Mucosa of rectum (tissue), 2 donors: ENCODE measurements at regions not wholly inside any gene's neighbourhood (a gene's known extent, or its start where the extent isn't known, plus 50 kb on each side); places are given as distances from the start of the nearest gene placed in this dataset.

Source experiments
- H3K27ac ChIP-seq, 2 donors: one replicate each; pipeline ENCODE4 v1.7.0; 2013; ENCODE audit warnings: inconsistent platforms in 2 of 2, low read depth in 2 of 2, low read length in 2 of 2
- H3K27me3 ChIP-seq, 2 donors: one replicate each; pipeline ENCODE4 v1.7.0; 2013; ENCODE audit warnings: low read length in 2 of 2; ENCODE audit not compliant: control insufficient read depth in 2 of 2, insufficient read depth in 2 of 2
- H3K36me3 ChIP-seq, 2 donors: one replicate each; pipeline ENCODE4 v1.7.0; 2013; ENCODE audit warnings: low read length in 2 of 2; ENCODE audit not compliant: control insufficient read depth in 2 of 2, insufficient read depth in 2 of 2
- H3K4me1 ChIP-seq, 2 donors: one replicate each; pipeline ENCODE4 v1.7.0; 2013; ENCODE audit warnings: low read length in 2 of 2, mild to moderate bottlenecking in 1 of 2; ENCODE audit not compliant: control insufficient read depth in 2 of 2, insufficient read depth in 2 of 2
- H3K4me3 ChIP-seq, 2 donors: one replicate each; pipeline ENCODE4 v1.7.0; 2013; ENCODE audit warnings: low read length in 2 of 2
- H3K9ac ChIP-seq, 2 donors: one replicate each; pipeline ENCODE4 v1.7.0; 2013; ENCODE audit warnings: low read length in 2 of 2, low read depth in 1 of 2, mild to moderate bottlenecking in 1 of 2
- H3K9me3 ChIP-seq, 2 donors: one replicate each; pipeline ENCODE4 v1.7.0; 2013; ENCODE audit warnings: low read length in 2 of 2; ENCODE audit not compliant: control insufficient read depth in 2 of 2
- donor health status: healthy.
- donor health status: Normal muscosa, but diverticular disease.

GRCh38 chr2:11919953-11920352 is 173.5 kb downstream of the LPIN1 start:
- no peaks in the 10 kb centered on the region for H3K36me3 ChIP-seq
- H3K27me3 ChIP-seq, result no peaks in the 10 kb centered on the region
- H3K4me1 ChIP-seq, result no peaks in the 10 kb centered on the region
- H3K4me3 ChIP-seq, result no peak overlapping the region
- no peak overlapping the region for H3K27ac ChIP-seq
- no peaks in the 10 kb centered on the region for H3K9me3 ChIP-seq
- H3K9ac ChIP-seq, result no peak overlapping the region

GRCh38 chr2:11920993-11921583 is 174.7 kb downstream of the LPIN1 start:
- no peaks in the 10 kb centered on the region for H3K27me3 ChIP-seq
- no peaks in the 10 kb centered on the region for H3K9me3 ChIP-seq
- no peak overlapping the region for H3K27ac ChIP-seq
- H3K4me3 ChIP-seq, result no peak overlapping the region
- H3K9ac ChIP-seq, result no peak overlapping the region
- H3K36me3 ChIP-seq, result no peaks in the 10 kb centered on the region
- H3K4me1 ChIP-seq, result no peaks in the 10 kb centered on the region

GRCh38 chr2:11922294-11922693 is 175.9 kb downstream of the LPIN1 start:
- Histone ChIP-seq H3K9ac (no peak overlapping the region), H3K4me3 (no peak overlapping the region), H3K27me3 (no peaks in the 10 kb centered on the region), H3K4me1 (no peaks in the 10 kb centered on the region), H3K36me3 (no peaks in the 10 kb centered on the region), H3K27ac (no peak overlapping the region), H3K9me3 (no peaks in the 10 kb centered on the region)

GRCh38 chr2:11923935-11924334 is 177.5 kb downstream of the LPIN1 start:
- Histone ChIP-seq H3K27ac (no peak overlapping the region), H3K4me1 (no peaks in the 10 kb centered on the region), H3K9me3 (no peaks in the 10 kb centered on the region), H3K4me3 (no peak overlapping the region), H3K9ac (no peak overlapping the region), H3K27me3 (no peaks in the 10 kb centered on the region), H3K36me3 (no peaks in the 10 kb centered on the region)

- H3K36me3 ChIP-seq, result no peaks in the 10 kb centered on the region
- H3K9ac ChIP-seq, result no peak overlapping the region
- H3K4me3 ChIP-seq, result no peak overlapping the region
- no peaks in the 10 kb centered on the region for H3K27me3 ChIP-seq
- H3K4me1 ChIP-seq, result no peaks in the 10 kb centered on the region
- H3K27ac ChIP-seq, result no peak overlapping the region
- H3K9me3 ChIP-seq, result no peaks in the 10 kb centered on the region
Measured at GRCh38 chr2:11925295-11926066, 179.0 kb downstream of the LPIN1 start.

- H3K4me3 ChIP-seq, result no peak overlapping the region
- H3K27me3 ChIP-seq, result no peaks in the 10 kb centered on the region
- no peak overlapping the region for H3K9ac ChIP-seq
- no peaks in the 10 kb centered on the region for H3K4me1 ChIP-seq
- no peak overlapping the region for H3K27ac ChIP-seq
- H3K36me3 ChIP-seq, result no peaks in the 10 kb centered on the region
- H3K9me3 ChIP-seq, result no peaks in the 10 kb centered on the region
Measured at GRCh38 chr2:11930211-11930761, 183.9 kb downstream of the LPIN1 start.

GRCh38 chr2:11932048-11932512 is 185.6 kb downstream of the LPIN1 start:
- Histone ChIP-seq H3K27ac (no peak overlapping the region), H3K9me3 (no peaks in the 10 kb centered on the region), H3K4me3 (no peak overlapping the region), H3K36me3 (no peaks in the 10 kb centered on the region), H3K9ac (no peak overlapping the region), H3K4me1 (no peaks in the 10 kb centered on the region), H3K27me3 (no peaks in the 10 kb centered on the region)

- no peak overlapping the region for H3K27ac ChIP-seq
- no peaks in the 10 kb centered on the region for H3K9me3 ChIP-seq
- H3K4me3 ChIP-seq, result no peak overlapping the region
- H3K27me3 ChIP-seq, result no peaks in the 10 kb centered on the region
- H3K36me3 ChIP-seq, result no peaks in the 10 kb centered on the region
- H3K4me1 ChIP-seq, result no peaks in the 10 kb centered on the region
- no peak overlapping the region for H3K9ac ChIP-seq
Measured at GRCh38 chr2:11932962-11933361, 186.5 kb downstream of the LPIN1 start.

- Histone ChIP-seq H3K4me3 (no peak overlapping the region), H3K27me3 (no peaks in the 10 kb centered on the region), H3K36me3 (no peaks in the 10 kb centered on the region), H3K4me1 (no peaks in the 10 kb centered on the region), H3K27ac (no peak overlapping the region), H3K9ac (no peak overlapping the region), H3K9me3 (no peaks in the 10 kb centered on the region)
Measured at GRCh38 chr2:11933854-11934253, 187.4 kb downstream of the LPIN1 start.

- H3K27ac ChIP-seq, result no peak overlapping the region
- no peak overlapping the region for H3K9ac ChIP-seq
- no peak overlapping the region for H3K4me3 ChIP-seq
- no peaks in the 10 kb centered on the region for H3K4me1 ChIP-seq
- no peaks in the 10 kb centered on the region for H3K36me3 ChIP-seq
- H3K27me3 ChIP-seq, result no peaks in the 10 kb centered on the region
- H3K9me3 ChIP-seq, result no peaks in the 10 kb centered on the region
Measured at GRCh38 chr2:11936761-11937160, 190.3 kb downstream of the LPIN1 start.
